ENCODE measurements at regions not wholly inside any gene's neighbourhood (a gene's known extent, or its start where the extent isn't known, plus 50 kb on each side); places are given as distances from the start of the nearest gene placed in this dataset.

DNA sequence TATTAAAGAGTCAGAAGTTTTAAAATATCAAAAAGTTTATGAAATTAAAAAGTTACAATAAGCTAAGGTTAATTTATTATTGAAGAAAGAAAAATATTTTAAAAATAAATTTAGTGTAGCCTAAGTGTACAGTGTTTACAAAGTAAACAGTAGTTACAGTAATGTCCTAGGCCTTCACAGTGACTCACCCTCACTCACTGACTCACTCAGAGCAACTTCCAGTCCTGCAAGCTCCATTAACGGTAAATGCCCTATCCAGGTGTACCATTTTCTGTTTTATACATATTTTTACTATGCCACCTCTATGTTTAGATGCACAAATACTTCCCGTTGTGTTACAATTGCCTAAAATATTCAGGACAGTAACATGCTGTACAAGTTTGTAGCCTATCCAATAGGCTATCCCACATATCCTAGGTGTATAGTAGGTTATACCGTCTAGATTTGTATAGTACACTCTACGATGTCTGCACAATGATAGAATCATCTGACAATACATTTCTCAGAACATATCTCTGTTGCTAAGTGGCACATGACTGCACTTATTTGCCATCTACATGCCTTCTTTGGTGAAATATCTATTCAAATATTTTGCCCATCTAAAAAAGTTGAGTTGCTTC is 67.2 kb upstream of the WSB1 start:
- Histone ChIP-seq H3K4me3 (ENCODE audit: low read depth in 1 of 2, low read length in 2 of 2) (no peak overlapping the region), H3K36me3 (ENCODE audit: insufficient read depth, low read length) (no peaks in the 10 kb centered on the region), H3K27ac (ENCODE audit: low read length) (no peak overlapping the region), H3K9me3 (ENCODE audit: insufficient read depth, low read length, severe bottlenecking) (no peaks in the 10 kb centered on the region), H2AFZ (ENCODE audit: low read depth, low read length) (no peak overlapping the region), H3K9ac (ENCODE audit: low read depth, low read length) (no peak overlapping the region), H4K20me1 (ENCODE audit: insufficient read depth, low read length) (no peaks in the 10 kb centered on the region), H3K4me2 (ENCODE audit: insufficient read depth, low read length) (no peak overlapping the region), H3K79me2 (ENCODE audit: insufficient read depth, low read length) (no peaks in the 10 kb centered on the region), H3K27me3 (ENCODE audit: insufficient read depth, low read length, poor library complexity) (no peaks in the 10 kb centered on the region), H3K4me1 (ENCODE audit: insufficient read depth, low read length) (no peaks in the 10 kb centered on the region)
- TF ChIP-seq CTCF (IDR thresholded peaks at IDR 0.05; ENCODE audit: borderline replicate concordance, extremely low read depth, low read length, poor library complexity, severe bottlenecking) (no peak), EZH2 (IDR thresholded peaks at IDR 0.05; ENCODE audit: borderline replicate concordance, low read depth, low read length, severe bottlenecking) (no peak)
- ATAC-seq (ENCODE audit: insufficient read depth, low read depth) = no peak
- DNase-seq = no peak

DNA sequence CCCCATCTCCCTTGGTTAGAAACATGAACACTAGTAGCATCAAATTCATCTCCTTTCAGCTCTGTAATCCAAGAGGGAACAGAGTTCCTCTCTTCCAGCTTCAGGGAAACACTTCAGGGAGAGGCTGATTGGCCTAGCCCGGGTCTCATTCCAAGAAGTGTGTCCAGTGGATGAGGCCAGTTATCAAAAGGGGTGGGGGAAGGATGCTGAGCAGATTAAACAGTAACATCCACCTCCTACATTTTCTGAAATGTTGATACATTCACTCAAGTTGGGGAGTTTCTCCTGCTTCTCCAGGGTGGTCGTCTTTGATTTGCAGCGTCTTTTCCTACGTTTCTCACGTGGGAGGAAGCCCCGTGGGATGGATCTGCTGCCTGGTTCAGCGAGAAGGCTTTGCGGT is 62.9 kb upstream of the WSB1 start:
- Histone ChIP-seq H3K4me2 (ENCODE audit: insufficient read depth, low read length) (no peak overlapping the region), H3K4me3 (ENCODE audit: low read depth in 1 of 2, low read length in 2 of 2) (no peak overlapping the region), H3K79me2 (ENCODE audit: insufficient read depth, low read length) (no peaks in the 10 kb centered on the region), H2AFZ (ENCODE audit: low read depth, low read length) (no peak overlapping the region; the same call in 1 of the 2 replicates), H4K20me1 (ENCODE audit: insufficient read depth, low read length) (no peaks in the 10 kb centered on the region), H3K9ac (ENCODE audit: low read depth, low read length) (no peak overlapping the region), H3K4me1 (ENCODE audit: insufficient read depth, low read length) (no peaks in the 10 kb centered on the region), H3K27ac (ENCODE audit: low read length) (no peak overlapping the region), H3K9me3 (ENCODE audit: insufficient read depth, low read length, severe bottlenecking) (no peaks in the 10 kb centered on the region), H3K36me3 (ENCODE audit: insufficient read depth, low read length) (no peaks in the 10 kb centered on the region), H3K27me3 (ENCODE audit: insufficient read depth, low read length, poor library complexity) (no peaks in the 10 kb centered on the region)
- no peak for TF ChIP-seq CTCF (IDR thresholded peaks at IDR 0.05; ENCODE audit: borderline replicate concordance, extremely low read depth, low read length, poor library complexity, severe bottlenecking)
- ATAC-seq (ENCODE audit: insufficient read depth, low read depth) (no peak), DNase-seq (no peak)

DNA sequence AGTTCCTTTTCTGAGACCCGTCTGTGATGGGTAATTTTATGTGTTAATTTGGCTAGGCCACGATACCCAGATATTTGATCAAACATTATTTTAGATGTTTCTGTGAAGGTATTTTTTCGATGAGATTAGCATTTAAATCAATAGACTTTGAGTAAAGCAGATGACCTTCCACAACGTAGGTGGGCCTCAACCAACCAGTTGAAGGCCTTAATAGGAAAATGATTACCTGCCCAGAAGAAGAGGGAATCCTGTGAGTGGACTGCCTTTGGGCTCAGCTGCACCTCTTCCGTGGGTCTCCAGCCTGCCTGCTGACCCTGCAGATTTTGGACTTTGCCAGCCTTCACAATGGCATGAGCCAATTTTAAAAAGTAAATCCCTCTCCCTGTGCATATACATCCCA is 61.6 kb upstream of the WSB1 start:
- Histone ChIP-seq H3K9me3 (ENCODE audit: insufficient read depth, low read length, severe bottlenecking) (no peaks in the 10 kb centered on the region), H3K36me3 (ENCODE audit: insufficient read depth, low read length) (no peaks in the 10 kb centered on the region), H3K27ac (ENCODE audit: low read length) (no peak overlapping the region), H3K4me3 (ENCODE audit: low read depth in 1 of 2, low read length in 2 of 2) (no peak overlapping the region), H3K4me1 (ENCODE audit: insufficient read depth, low read length) (no peaks in the 10 kb centered on the region), H3K27me3 (ENCODE audit: insufficient read depth, low read length, poor library complexity) (no peaks in the 10 kb centered on the region), H3K9ac (ENCODE audit: low read depth, low read length) (no peak overlapping the region), H3K79me2 (ENCODE audit: insufficient read depth, low read length) (no peaks in the 10 kb centered on the region), H2AFZ (ENCODE audit: low read depth, low read length) (no peak overlapping the region), H3K4me2 (ENCODE audit: insufficient read depth, low read length) (no peak overlapping the region), H4K20me1 (ENCODE audit: insufficient read depth, low read length) (no peaks in the 10 kb centered on the region)
- TF ChIP-seq EZH2 (IDR thresholded peaks at IDR 0.05; ENCODE audit: borderline replicate concordance, low read depth, low read length, severe bottlenecking) = no peak
- no peak for TF ChIP-seq CTCF (IDR thresholded peaks at IDR 0.05; ENCODE audit: borderline replicate concordance, extremely low read depth, low read length, poor library complexity, severe bottlenecking)
- DNase-seq (no peak), ATAC-seq (ENCODE audit: insufficient read depth, low read depth) (no peak)

DNA sequence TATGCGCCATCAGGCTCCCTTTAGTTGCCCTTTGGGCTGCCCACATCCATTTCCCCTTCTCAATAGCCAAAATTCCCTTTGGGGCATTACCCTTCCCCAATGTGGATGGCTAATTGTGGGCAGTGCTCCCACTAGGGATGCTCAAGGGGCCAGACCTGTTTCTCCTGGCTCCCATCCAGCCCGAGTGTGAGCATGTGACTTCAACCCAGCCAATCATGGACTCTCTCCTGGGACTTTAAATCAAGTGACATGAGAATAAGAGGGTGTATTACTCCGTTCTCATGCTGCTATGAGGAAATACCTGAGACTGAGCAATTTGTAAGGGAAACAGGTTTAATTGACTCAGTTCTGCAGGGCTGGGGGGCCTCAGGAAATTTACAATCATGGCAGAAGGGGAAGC is 60.9 kb upstream of the WSB1 start:
- H3K79me2 ChIP-seq (ENCODE audit: insufficient read depth, low read length) = no peaks in the 10 kb centered on the region
- no peak overlapping the region for H3K9ac ChIP-seq (ENCODE audit: low read depth, low read length)
- TF ChIP-seq CTCF (IDR thresholded peaks at IDR 0.05; ENCODE audit: borderline replicate concordance, extremely low read depth, low read length, poor library complexity, severe bottlenecking) (no peak), EZH2 (IDR thresholded peaks at IDR 0.05; ENCODE audit: borderline replicate concordance, low read depth, low read length, severe bottlenecking) (no peak)

More for the DNA sequence above, 60.9 kb upstream of the WSB1 start:
- Histone ChIP-seq H3K4me2 (ENCODE audit: insufficient read depth, low read length) (no peak overlapping the region), H3K4me1 (ENCODE audit: insufficient read depth, low read length) (no peaks in the 10 kb centered on the region), H4K20me1 (ENCODE audit: insufficient read depth, low read length) (no peaks in the 10 kb centered on the region), H3K36me3 (ENCODE audit: insufficient read depth, low read length) (no peaks in the 10 kb centered on the region), H2AFZ (ENCODE audit: low read depth, low read length) (no peak overlapping the region), H3K27me3 (ENCODE audit: insufficient read depth, low read length, poor library complexity) (no peaks in the 10 kb centered on the region), H3K27ac (ENCODE audit: low read length) (no peak overlapping the region), H3K4me3 (ENCODE audit: low read depth in 1 of 2, low read length in 2 of 2) (no peak overlapping the region), H3K9me3 (ENCODE audit: insufficient read depth, low read length, severe bottlenecking) (no peaks in the 10 kb centered on the region)
- ATAC-seq (ENCODE audit: insufficient read depth, low read depth) (no peak), DNase-seq (no peak)

All from DND-41 (cell line).